Spleen (tissue), 11 donors: ENCODE measurements at regions not wholly inside any gene's neighbourhood (a gene's known extent, or its start where the extent isn't known, plus 50 kb on each side); places are given as distances from the start of the nearest gene placed in this dataset.

ENCODE experiments used
- DNase-seq: peaks from one replicate; pipeline ENCODE4 v3.0.0-alpha.2; 2020
- H3K27ac ChIP-seq, 8 donors: fragments of 200-600 bp; sonication (generic) in 7 of 8; 1 replicate in 4 of 8; 2 replicates in 4 of 8; pipeline versions ENCODE4 v1.5.0 to v1.8.0; 2016 to 2021; ENCODE audit warnings: inconsistent platforms in 4 of 8, mild to moderate bottlenecking in 4 of 8, moderate library complexity in 1 of 8
- H3K27me3 ChIP-seq, 7 donors: fragments of 200-600 bp; sonication (generic) in 6 of 7; replicated peaks in 1 of 7; 1 replicate in 4 of 7; 2 replicates in 3 of 7; pipeline versions ENCODE4 v1.5.0 to v1.8.0; 2016 to 2021; ENCODE audit warnings: inconsistent platforms in 3 of 7, mild to moderate bottlenecking in 1 of 7
- H3K36me3 ChIP-seq, 6 donors: fragments of 200-600 bp; sonication (generic) in 5 of 6; 1 replicate in 4 of 6; 2 replicates in 2 of 6; pipeline versions ENCODE4 v1.5.0 to v1.8.0; 2016 to 2021; ENCODE audit warnings: inconsistent platforms in 2 of 6
- H3K4me1 ChIP-seq, 6 donors: fragments of 200-600 bp; sonication (generic) in 5 of 6; 1 replicate in 3 of 6; 2 replicates in 3 of 6; pipeline versions ENCODE4 v1.5.0 to v1.8.0; 2016 to 2021; ENCODE audit warnings: inconsistent platforms in 3 of 6
- H3K4me3 ChIP-seq, 8 donors: fragments of 200-600 bp; sonication (generic) in 7 of 8; 1 replicate in 4 of 8; 2 replicates in 4 of 8; pipeline versions ENCODE4 v1.5.0 to v1.8.0; 2016 to 2021; ENCODE audit warnings: inconsistent platforms in 4 of 8, mild to moderate bottlenecking in 4 of 8, moderate library complexity in 2 of 8
- H3K9me3 ChIP-seq, 8 donors: fragments of 200-600 bp; sonication (generic) in 7 of 8; 1 replicate in 4 of 8; 2 replicates in 4 of 8; pipeline versions ENCODE4 v1.5.0 to v1.8.0; 2016 to 2021; ENCODE audit warnings: inconsistent platforms in 4 of 8
- POLR2A ChIP-seq, 3 donors: fragments of 450-650 bp; IDR thresholded peaks; one replicate each; pipeline ENCODE4 v1.5.1; 2017; ENCODE audit warnings: antibody characterized with exemption in 3 of 3, mild to moderate bottlenecking in 1 of 3
- POLR2AphosphoS5 ChIP-seq, 3 donors: sonication (generic); formaldehyde crosslinking; IDR thresholded peaks; one replicate each; pipeline ENCODE4 v1.5.1; 2017; ENCODE audit warnings: antibody characterized with exemption in 3 of 3
- WGBS, 5 donors: extraction: QIAGEN DNeasy Blood & Tissue Kit in 3 of 5; methylation state at CpG; one replicate each; pipeline versions ENCODE4 v1.1.5 to v1.1.7; 2013 to 2018; 5-methylcytosine and 5-hydroxymethylcytosine counted together
- intact Hi-C: fragments of 100-400 bp; cut with DNase I; formaldehyde crosslinking; loops from one replicate; pipeline ENCODE4 v1.15.0; 2023; ENCODE audit warnings: low total_unique reads
- TF ChIP-seq, protein P1 (sequence below), 11 experiments: fragments of 200-600 bp in 7 of 11; fragments of 450-650 bp in 4 of 11; sonication (generic) in 4 of 11; IDR thresholded peaks in 8 of 11; conservative IDR thresholded peaks in 3 of 11; 1 replicate in 7 of 11; 2 replicates in 4 of 11; pipeline versions ENCODE4 v1.4.0 to v1.8.0; 2016 to 2021; ENCODE audit warnings: antibody characterized with exemption in 11 of 11, inconsistent platforms in 4 of 11, mild to moderate bottlenecking in 1 of 11
- donor health status: healthy with polysubstance abuse.
- donor health status: DM: no; HTN: no; CAD: no; lungs with moderate emphysema.
- donor health status: DM: no; HTN: no; CAD: no.
- donor health status: Bipolar disorder and iron deficiency.
- donor health status: healthy.
- donor health status: DM: no; HTN: no; CAD: no.
- donor health status: DM: yes; HTN: yes; CAD: no.

DNA sequence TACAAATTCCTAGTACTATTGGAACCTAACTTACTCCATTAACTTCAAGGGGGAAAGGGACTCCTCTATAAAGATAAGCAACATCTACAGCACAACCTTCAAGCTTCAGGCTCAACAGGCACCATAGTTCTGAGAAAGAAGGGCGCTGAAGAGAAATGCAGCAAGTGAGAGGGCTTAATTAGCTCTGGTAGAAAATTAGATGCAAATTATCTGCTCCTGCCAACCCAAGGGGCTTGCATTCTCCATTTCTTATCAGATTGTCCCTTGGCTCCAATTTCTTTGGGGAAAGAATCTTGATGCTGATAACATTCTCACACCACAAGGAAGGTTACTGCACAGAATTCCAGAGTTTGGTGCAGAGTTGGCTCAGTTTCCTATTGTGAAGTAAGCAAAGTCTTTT, 214.6 kb downstream of the GABRG2 start:
- 76 to 90% (median 85%) methylated on average over 1 of the region's 1 CpG for WGBS, 5 donors
- DNase-seq: no peak
- H3K36me3 ChIP-seq: no peaks in the 10 kb centered on the region

DNA sequence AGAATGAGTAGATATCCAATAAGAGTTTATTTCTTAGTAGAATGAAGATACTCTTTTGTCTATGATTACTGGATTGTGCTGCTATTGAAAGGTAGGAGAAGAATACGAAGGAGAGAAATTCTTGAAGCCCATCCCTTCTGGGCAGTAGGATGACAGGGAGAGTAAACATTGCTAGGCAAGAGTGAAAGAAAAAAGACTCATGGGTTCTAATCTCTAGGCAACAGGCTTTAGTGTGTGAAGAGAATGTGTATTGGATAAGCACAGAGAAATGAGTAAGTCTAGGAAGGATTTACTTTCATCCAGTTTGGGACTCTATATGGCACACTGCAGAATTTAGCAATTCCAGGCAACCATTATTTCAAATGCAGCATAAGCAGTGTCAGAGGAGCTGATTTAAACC, 216.0 kb downstream of the GABRG2 start:
- WGBS, 5 donors: 0 to 92% (median 2%) methylated on average over 1 of the region's 1 CpG
- no peak overlapping the region for H3K27ac ChIP-seq
- DNase-seq: no peak
- intact Hi-C loops: no loop called here
- H3K36me3 ChIP-seq: no peaks in the 10 kb centered on the region
- H3K4me1 ChIP-seq: no peaks in the 10 kb centered on the region
- no peaks in the 10 kb centered on the region for H3K9me3 ChIP-seq
- H3K27me3 ChIP-seq: no peaks in the 10 kb centered on the region
- no peak overlapping the region for H3K4me3 ChIP-seq
- no peak for TF ChIP-seq POLR2A (IDR thresholded peaks at IDR 0.05)
- TF ChIP-seq, protein P1, sequence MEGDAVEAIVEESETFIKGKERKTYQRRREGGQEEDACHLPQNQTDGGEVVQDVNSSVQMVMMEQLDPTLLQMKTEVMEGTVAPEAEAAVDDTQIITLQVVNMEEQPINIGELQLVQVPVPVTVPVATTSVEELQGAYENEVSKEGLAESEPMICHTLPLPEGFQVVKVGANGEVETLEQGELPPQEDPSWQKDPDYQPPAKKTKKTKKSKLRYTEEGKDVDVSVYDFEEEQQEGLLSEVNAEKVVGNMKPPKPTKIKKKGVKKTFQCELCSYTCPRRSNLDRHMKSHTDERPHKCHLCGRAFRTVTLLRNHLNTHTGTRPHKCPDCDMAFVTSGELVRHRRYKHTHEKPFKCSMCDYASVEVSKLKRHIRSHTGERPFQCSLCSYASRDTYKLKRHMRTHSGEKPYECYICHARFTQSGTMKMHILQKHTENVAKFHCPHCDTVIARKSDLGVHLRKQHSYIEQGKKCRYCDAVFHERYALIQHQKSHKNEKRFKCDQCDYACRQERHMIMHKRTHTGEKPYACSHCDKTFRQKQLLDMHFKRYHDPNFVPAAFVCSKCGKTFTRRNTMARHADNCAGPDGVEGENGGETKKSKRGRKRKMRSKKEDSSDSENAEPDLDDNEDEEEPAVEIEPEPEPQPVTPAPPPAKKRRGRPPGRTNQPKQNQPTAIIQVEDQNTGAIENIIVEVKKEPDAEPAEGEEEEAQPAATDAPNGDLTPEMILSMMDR (IDR thresholded peaks at IDR 0.05 in 8 of 11, conservative IDR thresholded peaks at IDR 0.05 in 3 of 11): no peak
- TF ChIP-seq POLR2AphosphoS5 (IDR thresholded peaks at IDR 0.05): no peak

More for the DNA sequence above, 214.6 kb downstream of the GABRG2 start:
- Histone ChIP-seq H3K4me3 (no peak overlapping the region), H3K9me3 (no peaks in the 10 kb centered on the region), H3K27ac (no peak overlapping the region), H3K27me3 (no peaks in the 10 kb centered on the region), H3K4me1 (no peaks in the 10 kb centered on the region)
- intact Hi-C loops: no loop called here
- TF ChIP-seq POLR2AphosphoS5 (IDR thresholded peaks at IDR 0.05): no peak
- no peak for TF ChIP-seq POLR2A (IDR thresholded peaks at IDR 0.05)
- TF ChIP-seq, protein P1 (IDR thresholded peaks at IDR 0.05 in 8 of 11, conservative IDR thresholded peaks at IDR 0.05 in 3 of 11): no peak

DNA sequence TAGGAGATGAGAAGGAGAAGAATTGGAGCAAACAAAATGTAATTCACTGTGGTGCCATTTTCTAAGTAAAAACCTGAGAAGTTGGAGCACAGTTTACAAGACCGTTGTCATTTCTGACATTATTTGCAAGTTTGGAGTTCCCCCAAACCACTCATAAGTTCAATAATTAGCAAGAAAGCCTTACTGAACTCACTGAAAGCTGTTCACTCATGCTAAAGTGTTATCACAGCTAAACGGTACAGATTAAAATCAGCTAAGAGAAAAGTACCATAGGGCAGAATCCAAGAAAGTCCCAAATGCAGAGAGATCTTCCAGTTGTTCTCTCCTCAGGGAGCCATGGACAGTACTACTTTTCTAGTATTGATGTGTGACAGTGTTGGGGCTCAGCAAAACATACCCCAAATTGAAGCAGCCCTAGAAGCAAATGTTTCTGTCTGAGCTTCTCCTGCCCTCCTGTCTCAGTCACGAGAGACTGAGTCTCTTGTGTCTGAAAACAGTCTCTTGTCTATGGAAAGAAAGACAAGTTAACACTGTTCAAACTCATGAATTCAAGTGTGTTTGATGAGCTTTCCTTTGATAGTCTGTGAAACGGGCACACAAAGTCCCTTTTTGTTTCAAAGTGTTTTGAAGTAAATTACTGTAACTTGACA, 221.2 kb downstream of the GABRG2 start:
- H3K4me3 ChIP-seq: no peak overlapping the region
- no peaks in the 10 kb centered on the region for H3K4me1 ChIP-seq
- no peaks in the 10 kb centered on the region for H3K27me3 ChIP-seq
- no peaks in the 10 kb centered on the region for H3K36me3 ChIP-seq
- intact Hi-C loops: no loop called here
- H3K27ac ChIP-seq: no peak overlapping the region
- DNase-seq: no peak
- TF ChIP-seq, protein P1 (IDR thresholded peaks at IDR 0.05 in 8 of 11, conservative IDR thresholded peaks at IDR 0.05 in 3 of 11): no peak
- no peak for TF ChIP-seq POLR2A (IDR thresholded peaks at IDR 0.05)
- TF ChIP-seq POLR2AphosphoS5 (IDR thresholded peaks at IDR 0.05): no peak
- WGBS, 5 donors: 53 to 67% (median 65%) methylated on average over 4 of the region's 4 CpGs
- no peaks in the 10 kb centered on the region for H3K9me3 ChIP-seq

DNA sequence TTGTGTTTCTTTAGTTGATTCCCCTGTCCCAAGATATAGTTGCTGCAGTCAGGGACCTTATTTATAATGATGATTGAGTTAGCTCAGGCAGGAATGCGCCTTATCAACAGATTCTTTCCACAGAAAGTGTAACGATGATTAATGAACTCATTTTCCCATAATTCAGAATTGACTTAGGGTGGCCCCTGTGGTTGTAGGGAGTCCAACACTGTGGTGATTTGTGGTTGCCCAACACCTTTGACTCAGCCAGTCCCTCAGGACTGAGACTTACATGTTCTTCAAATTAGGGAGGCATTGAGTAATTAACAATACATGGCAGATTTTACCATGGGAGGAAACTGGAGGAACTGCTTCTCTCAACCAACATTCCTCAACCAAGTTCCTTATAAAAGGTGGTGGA, 221.9 kb downstream of the GABRG2 start:
- intact Hi-C loops: no loop called here
- no peaks in the 10 kb centered on the region for H3K27me3 ChIP-seq
- H3K27ac ChIP-seq: no peak overlapping the region
- H3K4me3 ChIP-seq: no peak overlapping the region
- WGBS, 5 donors: 23 to 36% (median 27%) methylated on average over 2 of the region's 2 CpGs
- no peaks in the 10 kb centered on the region for H3K9me3 ChIP-seq
- no peaks in the 10 kb centered on the region for H3K36me3 ChIP-seq
- DNase-seq: no peak
- H3K4me1 ChIP-seq: no peaks in the 10 kb centered on the region
- TF ChIP-seq POLR2AphosphoS5 (IDR thresholded peaks at IDR 0.05) (no peak), POLR2A (IDR thresholded peaks at IDR 0.05) (no peak)
- TF ChIP-seq, protein P1 (IDR thresholded peaks at IDR 0.05 in 8 of 11, conservative IDR thresholded peaks at IDR 0.05 in 3 of 11): no peak
